ENCODE measurements at regions not wholly inside any gene's neighbourhood (a gene's known extent, or its start where the extent isn't known, plus 50 kb on each side); places are given as distances from the start of the nearest gene placed in this dataset.

GRCh38 chr3:66860771-66861170 lies 137.3 kb upstream of the KBTBD8 start:
- H3K4me3 ChIP-seq (ENCODE audit: low read length) = no peak overlapping the region
- no peaks in the 10 kb centered on the region for H3K36me3 ChIP-seq (ENCODE audit: control insufficient read depth, insufficient read depth, low read length)
- no peaks in the 10 kb centered on the region for H3K9me3 ChIP-seq (replicated peaks; ENCODE audit: control insufficient read depth, low read depth, low read length)
- H3K4me1 ChIP-seq (ENCODE audit: control insufficient read depth, insufficient read depth, low read length) = no peaks in the 10 kb centered on the region
- no peak for DNase-seq
- no peaks in the 10 kb centered on the region for H3K27me3 ChIP-seq (ENCODE audit: control insufficient read depth, insufficient read depth, low read length)
- H3K27ac ChIP-seq (ENCODE audit: low read length) = no peak overlapping the region
- 86% methylated on average over 5 of the region's 7 CpGs for WGBS (ENCODE audit: insufficient coverage)

- H3K36me3 ChIP-seq (ENCODE audit: control insufficient read depth, insufficient read depth, low read length) = no peaks in the 10 kb centered on the region
- H3K4me3 ChIP-seq (ENCODE audit: low read length) = no peak overlapping the region
These were observed 134.6 kb upstream of the KBTBD8 start for GRCh38 chr3:66863205-66864111.

GRCh38 chr3:66884659-66885058 lies 113.4 kb upstream of the KBTBD8 start:
- no peaks in the 10 kb centered on the region for H3K36me3 ChIP-seq (ENCODE audit: control insufficient read depth, insufficient read depth, low read length)
- peaks cover under 1% of the 10 kb centered on the region for H3K4me1 ChIP-seq (ENCODE audit: control insufficient read depth, insufficient read depth, low read length)
- no CpG with 5 or more reads among the region's 2 CpGs for WGBS (ENCODE audit: insufficient coverage)
- no peak overlapping the region for H3K4me3 ChIP-seq (ENCODE audit: low read length)
- H3K27ac ChIP-seq (ENCODE audit: low read length) = no peak overlapping the region
- H3K9me3 ChIP-seq (replicated peaks; ENCODE audit: control insufficient read depth, low read depth, low read length) = no peaks in the 10 kb centered on the region
- DNase-seq = no peak
- no peaks in the 10 kb centered on the region for H3K27me3 ChIP-seq (ENCODE audit: control insufficient read depth, insufficient read depth, low read length)

More at GRCh38 chr3:66863205-66864111, 134.6 kb upstream of the KBTBD8 start:
- no peak for DNase-seq
- H3K27me3 ChIP-seq (ENCODE audit: control insufficient read depth, insufficient read depth, low read length) = no peaks in the 10 kb centered on the region
- WGBS (ENCODE audit: insufficient coverage) = 13% methylated on average over 1 of the region's 10 CpGs
- H3K9me3 ChIP-seq (replicated peaks; ENCODE audit: control insufficient read depth, low read depth, low read length) = no peaks in the 10 kb centered on the region
- H3K4me1 ChIP-seq (ENCODE audit: control insufficient read depth, insufficient read depth, low read length) = no peaks in the 10 kb centered on the region
- H3K27ac ChIP-seq (ENCODE audit: low read length) = no peak overlapping the region

GRCh38 chr3:66885326-66886000 lies 112.6 kb upstream of the KBTBD8 start:
- peaks cover 3% of the 10 kb centered on the region for H3K4me1 ChIP-seq (ENCODE audit: control insufficient read depth, insufficient read depth, low read length)

GRCh38 chr3:66889750-66890494 lies 108.2 kb upstream of the KBTBD8 start:
- no peak overlapping the region for H3K4me3 ChIP-seq (ENCODE audit: low read length)
- H3K36me3 ChIP-seq (ENCODE audit: control insufficient read depth, insufficient read depth, low read length) = no peaks in the 10 kb centered on the region
- no peak overlapping the region for H3K27ac ChIP-seq (ENCODE audit: low read length)
- WGBS (ENCODE audit: insufficient coverage) = 45% methylated on average over 6 of the region's 11 CpGs
- H3K4me1 ChIP-seq (ENCODE audit: control insufficient read depth, insufficient read depth, low read length) = peaks cover 3% of the 10 kb centered on the region
- H3K27me3 ChIP-seq (ENCODE audit: control insufficient read depth, insufficient read depth, low read length) = no peaks in the 10 kb centered on the region
- peak; percentile 34 for DNase-seq
- no peaks in the 10 kb centered on the region for H3K9me3 ChIP-seq (replicated peaks; ENCODE audit: control insufficient read depth, low read depth, low read length)

More at GRCh38 chr3:66885326-66886000, 112.6 kb upstream of the KBTBD8 start:
- WGBS (ENCODE audit: insufficient coverage) = 69% methylated on average over 3 of the region's 6 CpGs
- DNase-seq = no peak
- Histone ChIP-seq H3K9me3 (replicated peaks; ENCODE audit: control insufficient read depth, low read depth, low read length) (no peaks in the 10 kb centered on the region), H3K27me3 (ENCODE audit: control insufficient read depth, insufficient read depth, low read length) (no peaks in the 10 kb centered on the region), H3K27ac (ENCODE audit: low read length) (no peak overlapping the region), H3K36me3 (ENCODE audit: control insufficient read depth, insufficient read depth, low read length) (no peaks in the 10 kb centered on the region), H3K4me3 (ENCODE audit: low read length) (no peak overlapping the region)

GRCh38 chr3:66898155-66898554 lies 100.0 kb upstream of the KBTBD8 start:
- Histone ChIP-seq H3K27ac (ENCODE audit: low read length) (no peak overlapping the region), H3K4me3 (ENCODE audit: low read length) (no peak overlapping the region), H3K36me3 (ENCODE audit: control insufficient read depth, insufficient read depth, low read length) (no peaks in the 10 kb centered on the region), H3K4me1 (ENCODE audit: control insufficient read depth, insufficient read depth, low read length) (no peaks in the 10 kb centered on the region), H3K27me3 (ENCODE audit: control insufficient read depth, insufficient read depth, low read length) (no peaks in the 10 kb centered on the region), H3K9me3 (replicated peaks; ENCODE audit: control insufficient read depth, low read depth, low read length) (peaks cover 13% of the 10 kb centered on the region)
- no peak for DNase-seq
- 85% methylated on average over 2 of the region's 6 CpGs for WGBS (ENCODE audit: insufficient coverage)

GRCh38 chr3:66904336-66904735 lies 93.8 kb upstream of the KBTBD8 start:
- H3K27me3 ChIP-seq (ENCODE audit: control insufficient read depth, insufficient read depth, low read length) = no peaks in the 10 kb centered on the region

GRCh38 chr3:66904831-66905493 lies 93.1 kb upstream of the KBTBD8 start:
- Histone ChIP-seq H3K9me3 (replicated peaks; ENCODE audit: control insufficient read depth, low read depth, low read length) (peaks cover 6% of the 10 kb centered on the region), H3K27me3 (ENCODE audit: control insufficient read depth, insufficient read depth, low read length) (no peaks in the 10 kb centered on the region), H3K4me1 (ENCODE audit: control insufficient read depth, insufficient read depth, low read length) (peaks cover 15% of the 10 kb centered on the region), H3K4me3 (ENCODE audit: low read length) (no peak overlapping the region), H3K27ac (ENCODE audit: low read length) (no peak overlapping the region), H3K36me3 (ENCODE audit: control insufficient read depth, insufficient read depth, low read length) (no peaks in the 10 kb centered on the region)
- no CpG with 5 or more reads among the region's 2 CpGs for WGBS (ENCODE audit: insufficient coverage)
- DNase-seq = peak; percentile 47

More at GRCh38 chr3:66904336-66904735, 93.8 kb upstream of the KBTBD8 start:
- no peak for DNase-seq
- H3K4me1 ChIP-seq (ENCODE audit: control insufficient read depth, insufficient read depth, low read length) = peaks cover 15% of the 10 kb centered on the region
- no peak overlapping the region for H3K27ac ChIP-seq (ENCODE audit: low read length)
- no peaks in the 10 kb centered on the region for H3K36me3 ChIP-seq (ENCODE audit: control insufficient read depth, insufficient read depth, low read length)
- H3K9me3 ChIP-seq (replicated peaks; ENCODE audit: control insufficient read depth, low read depth, low read length) = peaks cover 6% of the 10 kb centered on the region
- no peak overlapping the region for H3K4me3 ChIP-seq (ENCODE audit: low read length)
- WGBS (ENCODE audit: insufficient coverage) = 47% methylated on average over 2 of the region's 2 CpGs

GRCh38 chr3:66907136-66907535 lies 91.0 kb upstream of the KBTBD8 start:
- H3K27me3 ChIP-seq (ENCODE audit: control insufficient read depth, insufficient read depth, low read length) = no peaks in the 10 kb centered on the region
- peak; percentile 48 for DNase-seq
- H3K9me3 ChIP-seq (replicated peaks; ENCODE audit: control insufficient read depth, low read depth, low read length) = no peaks in the 10 kb centered on the region
- no peak overlapping the region for H3K4me3 ChIP-seq (ENCODE audit: low read length)
- peak overlapping the region; percentile 62 for H3K27ac ChIP-seq (ENCODE audit: low read length)
- 83% methylated on average over 1 of the region's 3 CpGs for WGBS (ENCODE audit: insufficient coverage)
- no peaks in the 10 kb centered on the region for H3K36me3 ChIP-seq (ENCODE audit: control insufficient read depth, insufficient read depth, low read length)
- peaks cover 15% of the 10 kb centered on the region for H3K4me1 ChIP-seq (ENCODE audit: control insufficient read depth, insufficient read depth, low read length)

All from muscle of leg (tissue), 3 donors.